ENCODE measurements at regions not wholly inside any gene's neighbourhood (a gene's known extent, or its start where the extent isn't known, plus 50 kb on each side); places are given as distances from the start of the nearest gene placed in this dataset.

GRCh38 chr17:34527908-34528470 lies 51.4 kb upstream of the TMEM132E start:
- no peak for DNase-seq

- DNase-seq, result no peak
These were observed 52.1 kb upstream of the TMEM132E start for GRCh38 chr17:34527136-34527907.

DNA sequence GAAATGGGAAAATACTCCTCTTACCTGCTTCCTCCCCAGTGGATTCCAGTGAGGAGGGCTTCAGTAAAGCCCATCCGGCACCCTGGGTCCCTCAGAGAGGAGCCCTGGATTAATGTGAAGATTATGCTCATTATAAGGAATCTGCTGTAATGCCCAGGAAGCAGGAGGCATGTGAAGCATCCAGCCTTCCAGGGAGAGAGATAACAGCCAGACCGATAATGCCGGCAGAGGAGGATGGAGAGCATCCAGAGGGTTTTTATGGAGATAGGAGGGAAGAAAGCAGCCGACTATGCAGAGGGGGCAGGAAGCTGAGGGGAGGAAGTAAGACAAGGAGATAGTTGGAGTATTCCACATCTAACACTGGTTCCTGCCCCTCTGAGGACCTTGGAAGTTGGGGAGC lies 53.7 kb upstream of the TMEM132E start:
- DNase-seq, result no peak

DNA sequence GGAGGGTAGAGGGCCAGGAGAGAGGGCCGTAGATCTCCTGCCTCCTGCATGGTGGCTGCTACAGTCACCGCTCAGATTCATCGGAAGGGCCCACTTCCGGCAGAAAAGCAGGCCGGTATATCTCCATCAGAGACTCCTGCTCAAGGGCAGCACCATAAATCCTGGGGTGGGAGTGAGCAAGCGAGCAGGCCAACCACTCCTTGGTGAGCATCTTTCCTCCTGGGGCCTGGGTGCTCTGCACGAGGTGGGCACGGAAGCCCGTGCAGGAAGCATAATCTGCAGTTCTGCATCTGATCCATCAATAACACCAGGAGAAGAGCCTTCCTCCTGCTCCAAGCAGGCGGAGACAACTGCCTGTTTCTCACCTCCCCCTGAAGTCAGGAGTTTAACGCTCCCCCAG lies 57.4 kb upstream of the TMEM132E start:
- DNase-seq, result no peak

- no peak for DNase-seq
These were observed 60.1 kb upstream of the TMEM132E start for GRCh38 chr17:34519282-34519681.

DNA sequence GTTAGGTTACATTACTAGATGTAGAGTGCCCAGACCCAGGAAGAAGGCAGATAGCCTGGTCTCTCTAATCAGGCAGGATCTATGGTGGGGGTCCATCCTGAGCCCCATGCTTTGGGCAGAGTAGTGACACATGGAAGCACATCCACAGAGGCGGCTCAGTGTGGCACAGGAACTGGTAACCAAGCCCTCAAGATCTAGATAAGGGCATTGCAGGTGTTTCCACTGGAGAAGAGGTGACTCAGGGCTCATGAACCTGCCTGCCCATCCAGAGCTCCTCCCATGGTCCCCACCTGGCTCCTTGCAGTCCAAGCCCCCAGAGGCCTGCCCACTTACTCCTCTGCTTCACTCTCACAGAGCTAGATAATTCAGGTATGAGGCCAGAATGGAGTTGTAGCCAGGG lies 62.0 kb upstream of the TMEM132E start:
- no peak for DNase-seq

DNA sequence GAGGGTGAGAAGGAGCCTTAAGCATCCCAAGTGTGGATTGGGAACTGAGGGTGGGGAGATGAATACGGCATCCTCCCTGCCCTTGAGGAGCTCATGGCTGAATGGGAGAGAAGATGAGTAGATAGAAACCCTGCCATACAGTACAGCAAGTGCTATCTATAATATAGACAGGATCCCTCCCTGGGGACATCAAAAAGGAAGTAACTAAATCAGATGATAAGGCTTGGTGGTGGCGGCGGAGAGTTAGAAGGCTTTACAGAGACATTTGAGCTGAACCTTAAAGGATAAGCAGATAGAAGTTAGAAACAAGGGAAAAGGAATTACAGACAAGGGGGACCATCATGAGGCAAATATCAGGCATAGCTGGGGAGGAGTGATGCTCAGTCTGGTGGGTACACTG lies 67.5 kb upstream of the TMEM132E start:
- no peak for DNase-seq

GRCh38 chr17:34511265-34511664 lies 68.1 kb upstream of the TMEM132E start:
- DNase-seq, result no peak

GRCh38 chr17:34504814-34505484 lies 74.4 kb upstream of the TMEM132E start:
- DNase-seq, result no peak

DNA sequence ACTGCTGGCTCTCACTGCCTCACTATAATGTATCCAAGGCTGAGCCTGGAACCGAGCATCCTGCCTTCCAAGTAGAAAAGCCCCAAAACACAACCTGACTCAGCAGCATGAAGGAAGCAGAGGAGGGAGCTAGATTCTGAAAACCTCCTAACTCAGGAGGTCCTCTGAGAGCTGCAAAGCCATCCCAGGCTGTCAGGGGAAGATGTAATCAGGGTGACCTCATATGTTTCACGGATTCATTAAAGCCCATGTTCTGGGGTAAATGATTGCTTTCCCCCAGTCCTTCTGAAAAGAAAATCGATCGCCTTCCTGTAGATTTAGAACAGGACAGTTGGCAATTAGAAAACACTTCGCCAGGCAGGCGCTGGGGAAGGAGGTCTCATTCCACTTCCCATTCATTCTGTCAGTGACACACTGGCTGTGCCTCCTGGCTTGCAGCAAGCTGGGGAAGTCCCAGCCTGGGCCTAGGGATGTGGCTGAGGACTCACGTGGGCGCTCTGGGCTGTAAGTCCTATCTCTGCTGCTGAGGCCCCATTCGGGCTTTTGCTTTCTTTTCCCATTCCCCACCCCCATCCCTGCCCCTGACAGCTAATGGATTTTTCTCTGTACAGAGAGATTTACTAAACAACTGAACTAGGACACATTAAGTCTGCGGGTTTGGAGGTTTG lies 75.7 kb upstream of the TMEM132E start:
- DNase-seq, result no peak

- no peak for DNase-seq
These were observed 77.0 kb upstream of the TMEM132E start for GRCh38 chr17:34502426-34502825.

- no peak for DNase-seq
These were observed 79.8 kb upstream of the TMEM132E start for GRCh38 chr17:34499576-34499975.

- no peak for DNase-seq
These were observed 85.5 kb upstream of the TMEM132E start for GRCh38 chr17:34493917-34494316.

DNA sequence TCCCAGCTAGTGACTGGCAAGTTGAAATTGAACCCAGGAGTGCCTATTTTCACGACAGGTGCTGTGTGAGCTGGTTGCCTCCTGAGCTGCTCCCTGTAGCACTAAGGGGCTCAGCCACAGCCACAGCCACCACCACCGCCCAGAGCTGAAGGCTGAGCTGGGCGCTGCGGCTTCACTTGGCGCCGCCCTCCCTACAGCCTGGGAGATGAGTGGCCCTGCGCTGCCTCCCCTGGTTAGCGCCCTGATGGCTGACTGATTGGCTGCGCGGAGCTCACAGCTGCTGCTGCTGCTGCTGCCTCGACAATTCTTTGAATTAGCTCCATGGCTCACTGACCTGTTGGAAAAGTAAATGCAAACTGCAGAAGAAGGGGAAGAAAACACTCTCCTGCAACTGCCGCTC lies 91.8 kb upstream of the TMEM132E start:
- DNase-seq, result no peak

- no peak for DNase-seq
These were observed 92.6 kb upstream of the TMEM132E start for GRCh38 chr17:34486761-34487160.

DNA sequence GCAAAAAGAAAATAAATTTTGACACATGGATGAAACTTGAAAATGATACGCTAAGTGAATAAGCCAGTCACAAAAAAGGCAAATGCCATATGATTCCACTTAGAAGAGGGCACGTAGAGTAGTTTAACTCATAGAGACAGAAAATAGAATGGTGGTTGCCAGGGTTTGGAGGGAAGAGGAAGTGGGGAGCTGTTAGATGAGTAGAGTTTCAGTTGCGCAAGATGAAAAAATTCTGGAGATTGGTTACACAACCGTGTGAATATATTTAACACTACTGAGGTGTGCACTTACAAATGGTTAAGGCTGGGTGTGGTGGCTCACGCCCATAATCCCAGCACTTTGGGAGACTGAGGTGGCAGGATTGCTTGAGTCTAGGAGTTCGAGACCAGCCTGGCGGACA lies 93.4 kb upstream of the TMEM132E start:
- DNase-seq, result no peak

GRCh38 chr17:34484193-34484733 lies 95.1 kb upstream of the TMEM132E start:
- no peak for DNase-seq

GRCh38 chr17:34482730-34483129 lies 96.7 kb upstream of the TMEM132E start:
- DNase-seq, result no peak

DNA sequence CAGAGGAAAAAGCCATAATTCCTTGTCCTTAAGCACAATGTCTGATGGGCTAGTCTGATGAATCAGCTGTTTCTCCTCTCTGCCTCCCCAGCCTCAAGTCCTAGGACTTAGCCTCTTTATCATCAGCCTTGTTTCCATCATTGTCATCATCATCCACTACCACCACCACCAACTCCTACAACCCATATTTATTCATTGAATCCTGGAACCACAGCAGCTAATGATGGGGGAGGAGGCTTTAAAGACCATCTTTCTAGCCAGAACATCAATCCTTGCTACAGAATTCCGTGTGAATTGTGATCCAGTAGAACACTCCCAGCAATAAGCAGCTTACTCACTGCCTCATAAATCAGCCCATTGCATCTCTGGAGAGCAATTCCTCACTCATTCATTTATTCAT lies 97.6 kb upstream of the TMEM132E start:
- DNase-seq, result no peak

DNA sequence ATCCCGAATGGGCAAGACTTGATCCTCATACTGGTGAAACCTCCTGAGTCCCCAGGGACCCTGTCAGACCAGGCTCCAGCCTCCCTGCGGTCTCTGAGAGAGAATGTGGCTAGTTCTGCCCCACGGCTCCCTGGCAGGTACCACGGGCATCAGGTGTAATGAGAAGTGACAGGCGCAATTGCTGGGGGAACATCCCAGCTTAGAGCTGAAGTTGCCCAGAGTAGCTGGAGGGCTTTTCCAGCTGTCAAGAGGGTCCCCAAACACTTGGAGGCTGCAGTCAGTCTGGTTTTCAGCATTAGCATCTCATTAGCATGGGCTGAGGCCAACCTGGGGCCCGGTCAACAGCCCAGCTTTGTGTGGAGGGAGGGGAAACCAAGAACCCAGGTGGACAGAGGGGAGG lies 100.0 kb upstream of the TMEM132E start:
- no peak for DNase-seq

DNA sequence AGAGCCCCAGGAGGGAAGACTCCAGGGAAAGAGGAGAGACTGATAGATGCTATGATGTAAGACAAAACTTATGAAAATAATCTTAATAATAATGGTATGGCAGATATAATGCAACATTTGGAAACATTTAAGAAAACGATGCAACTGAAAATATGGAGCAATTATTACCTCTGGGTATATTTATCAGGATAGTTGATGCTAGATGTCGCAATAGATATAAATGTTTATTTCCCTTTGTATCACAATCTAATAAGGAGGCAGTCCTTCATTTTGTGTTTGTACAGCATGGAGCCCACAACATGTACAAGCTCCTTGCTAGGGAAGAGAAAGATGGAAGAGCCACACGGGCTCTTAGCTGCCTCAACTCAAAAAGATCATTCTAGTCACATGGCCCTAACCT lies 101.1 kb upstream of the TMEM132E start:
- no peak for DNase-seq

DNA sequence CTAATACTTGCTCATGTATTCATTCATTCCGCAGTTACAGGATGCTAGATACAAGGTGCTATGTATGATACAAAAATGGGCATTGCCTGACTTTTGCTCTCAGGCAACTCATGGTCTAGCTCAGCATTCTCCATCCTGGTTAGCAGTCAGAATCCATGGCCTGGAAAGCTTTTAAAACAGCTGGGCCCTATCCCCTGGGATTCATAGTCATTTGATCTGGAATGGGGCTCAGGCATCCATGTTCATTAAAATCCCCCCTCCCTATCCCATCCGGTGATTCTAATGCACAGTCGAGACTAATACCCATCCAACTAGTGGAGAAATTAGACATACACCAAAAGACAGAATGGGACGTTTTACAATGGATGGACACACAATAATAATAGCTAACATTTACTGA lies 104.1 kb upstream of the TMEM132E start:
- DNase-seq, result no peak

DNA sequence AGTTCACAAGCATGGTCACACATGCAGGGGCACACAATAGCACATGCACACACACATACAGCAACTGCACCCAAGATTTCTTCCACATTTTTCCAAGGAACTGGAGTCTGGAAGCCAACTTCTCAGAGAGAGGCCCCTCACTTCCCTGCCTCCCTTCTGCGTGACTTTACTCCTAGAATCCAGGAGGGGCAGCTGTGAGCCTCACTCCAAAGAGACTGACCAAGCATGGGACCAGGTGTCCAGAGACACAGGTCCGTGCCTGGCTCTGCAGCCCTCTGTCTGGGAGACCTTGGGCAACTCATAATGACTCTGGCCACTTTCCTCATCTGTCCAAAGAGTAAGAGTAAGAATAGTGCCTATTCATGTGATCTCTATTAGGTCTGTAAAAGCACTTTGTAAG lies 104.7 kb upstream of the TMEM132E start:
- DNase-seq, result no peak

- no peak for DNase-seq
These were observed 107.0 kb upstream of the TMEM132E start for GRCh38 chr17:34472363-34472762.

Data from activated CD8-positive, alpha-beta memory T cell treated with anti-CD3 and anti-CD28 coated beads for 24 hours (primary cell).